ENCODE measurements at regions not wholly inside any gene's neighbourhood (a gene's known extent, or its start where the extent isn't known, plus 50 kb on each side); places are given as distances from the start of the nearest gene placed in this dataset.

DNA sequence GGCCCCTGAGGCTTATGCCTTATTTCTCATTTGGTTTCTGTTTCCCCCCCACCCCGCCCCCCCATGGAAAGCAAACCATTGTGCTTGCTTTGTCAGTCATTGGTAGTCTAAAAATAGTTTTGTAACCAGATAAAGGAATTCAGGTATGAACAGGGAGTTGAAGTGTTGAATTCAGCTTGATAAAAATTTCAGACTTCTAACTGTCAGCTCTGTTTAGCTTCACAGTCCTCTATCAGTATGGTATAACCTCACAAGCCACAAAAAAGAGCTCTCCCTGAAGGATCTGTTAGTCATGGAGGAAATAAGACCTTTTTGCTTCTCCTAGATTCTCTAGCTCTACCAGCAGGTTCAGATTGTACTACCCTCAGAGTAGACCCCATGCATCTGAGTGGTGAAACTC is 378.1 kb downstream of the TMEM38B start:
- Histone ChIP-seq H3K4me3 (replicated peaks in 1 of 3; ENCODE audit: insufficient read depth in 1 of 3, low read depth in 1 of 3, low read length in 3 of 3) (no peak overlapping the region), H3K27me3 (ENCODE audit: control insufficient read depth in 2 of 2, insufficient read depth in 2 of 2, low read length in 2 of 2) (no peaks in the 10 kb centered on the region), H3K9me1 (replicated peaks; ENCODE audit: control insufficient read depth, extremely low read depth, insufficient read depth, low read length) (no peaks in the 10 kb centered on the region), H3K4me2 (ENCODE audit: insufficient read depth, low read length) (no peak overlapping the region), H3K9me3 (replicated peaks; ENCODE audit: control insufficient read depth, insufficient read depth, low read length) (no peaks in the 10 kb centered on the region), H3K36me3 (ENCODE audit: control insufficient read depth in 2 of 2, extremely low read depth in 1 of 2, insufficient read depth in 2 of 2, low read length in 2 of 2) (no peaks in the 10 kb centered on the region), H4K20me1 (replicated peaks; ENCODE audit: control insufficient read depth, extremely low read depth, insufficient read depth, low read length) (no peaks in the 10 kb centered on the region), H2AFZ (ENCODE audit: low read depth, low read length) (no peak overlapping the region), H3K4me1 (ENCODE audit: control insufficient read depth, extremely low read depth, insufficient read depth, low read length) (no peaks in the 10 kb centered on the region), H3K9ac (replicated peaks; ENCODE audit: extremely low read depth, insufficient read depth, low read length) (no peak overlapping the region), H3K27ac (ENCODE audit: insufficient read depth, low read depth, low read length) (no peak overlapping the region), H3K79me2 (ENCODE audit: control insufficient read depth, insufficient read depth, low read length) (no peaks in the 10 kb centered on the region)
- CTCF ChIA-PET, result no interaction called here
- no TSS peak for BruUV-seq (replicated peaks)
- FAIRE-seq, result no peak
- POLR2A ChIA-PET, result no interaction called here
- DNase-seq (ENCODE audit: low read depth, low spot score), result no peak
- dilution Hi-C loops (cut with MboI; ENCODE audit: extremely low pct_ligation_motif_present, low sequenced_read_pairs), result no loop called here
- TF ChIP-seq, protein P1, sequence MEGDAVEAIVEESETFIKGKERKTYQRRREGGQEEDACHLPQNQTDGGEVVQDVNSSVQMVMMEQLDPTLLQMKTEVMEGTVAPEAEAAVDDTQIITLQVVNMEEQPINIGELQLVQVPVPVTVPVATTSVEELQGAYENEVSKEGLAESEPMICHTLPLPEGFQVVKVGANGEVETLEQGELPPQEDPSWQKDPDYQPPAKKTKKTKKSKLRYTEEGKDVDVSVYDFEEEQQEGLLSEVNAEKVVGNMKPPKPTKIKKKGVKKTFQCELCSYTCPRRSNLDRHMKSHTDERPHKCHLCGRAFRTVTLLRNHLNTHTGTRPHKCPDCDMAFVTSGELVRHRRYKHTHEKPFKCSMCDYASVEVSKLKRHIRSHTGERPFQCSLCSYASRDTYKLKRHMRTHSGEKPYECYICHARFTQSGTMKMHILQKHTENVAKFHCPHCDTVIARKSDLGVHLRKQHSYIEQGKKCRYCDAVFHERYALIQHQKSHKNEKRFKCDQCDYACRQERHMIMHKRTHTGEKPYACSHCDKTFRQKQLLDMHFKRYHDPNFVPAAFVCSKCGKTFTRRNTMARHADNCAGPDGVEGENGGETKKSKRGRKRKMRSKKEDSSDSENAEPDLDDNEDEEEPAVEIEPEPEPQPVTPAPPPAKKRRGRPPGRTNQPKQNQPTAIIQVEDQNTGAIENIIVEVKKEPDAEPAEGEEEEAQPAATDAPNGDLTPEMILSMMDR (IDR thresholded peaks at IDR 0.05; ENCODE audit: extremely low read depth in 1 of 2, insufficient read depth in 1 of 2, low read depth in 1 of 2, low read length in 2 of 2), result no peak
- TF ChIP-seq EZH2 (IDR thresholded peaks at IDR 0.05; ENCODE audit: borderline replicate concordance, low read depth, low read length, severe bottlenecking), result no peak
- TF ChIP-seq POLR2A (IDR thresholded peaks at IDR 0.05; ENCODE audit: low read depth, low read length), result no peak
- no peak for TF ChIP-seq MYC (IDR thresholded peaks at IDR 0.05; ENCODE audit: low read depth, low read length)
- TF ChIP-seq JUN (IDR thresholded peaks at IDR 0.05; ENCODE audit: borderline replicate concordance, insufficient read depth, insufficient read length, low read depth), result no peak
- TF ChIP-seq GATA2 (IDR thresholded peaks at IDR 0.05; ENCODE audit: insufficient read depth, insufficient read length, low read depth, low read length), result no peak
- TF ChIP-seq, protein P2, sequence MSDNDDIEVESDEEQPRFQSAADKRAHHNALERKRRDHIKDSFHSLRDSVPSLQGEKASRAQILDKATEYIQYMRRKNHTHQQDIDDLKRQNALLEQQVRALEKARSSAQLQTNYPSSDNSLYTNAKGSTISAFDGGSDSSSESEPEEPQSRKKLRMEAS (IDR thresholded peaks at IDR 0.05; ENCODE audit: insufficient read depth, insufficient read length), result no peak
- no peak for TF ChIP-seq POLR2AphosphoS5 (IDR thresholded peaks at IDR 0.05; ENCODE audit: insufficient read depth, low read depth, low read length)
- no peak for TF ChIP-seq FOS (IDR thresholded peaks at IDR 0.05; ENCODE audit: borderline replicate concordance, insufficient read depth, low read length)
- intact Hi-C loops (cut with micrococcal nuclease), result no loop called here
